Muscle of back (tissue), 3 donors: ENCODE measurements at regions not wholly inside any gene's neighbourhood (a gene's known extent, or its start where the extent isn't known, plus 50 kb on each side); places are given as distances from the start of the nearest gene placed in this dataset.
"Not testable (repeated sequence)": the region's sequence is repeated elsewhere in the genome, so short reads cannot be mapped to it uniquely, and the experiment has no call there.

ENCODE experiments used
- DNase-seq, 3 donors: peaks; one replicate each; pipeline versions ENCODE4 v3.0.0 to v3.0.0-alpha.2; 2013

- DNase-seq: no peak
Measured at GRCh38 chr4:159937595-159937994, 834.7 kb downstream of the RAPGEF2 start.

- not testable (repeated sequence) for DNase-seq
Measured at GRCh38 chr4:159939681-159940080, 836.8 kb downstream of the RAPGEF2 start.

GRCh38 chr4:159941076-159941475 lies 838.2 kb downstream of the RAPGEF2 start:
- no peak for DNase-seq

GRCh38 chr4:159944477-159944876 lies 841.6 kb downstream of the RAPGEF2 start:
- DNase-seq: no peak

- peak; percentile 52 to 70 (median 58) for DNase-seq
Measured at GRCh38 chr4:159946983-159947615, 844.2 kb downstream of the RAPGEF2 start.

- no peak for DNase-seq
Measured at GRCh38 chr4:159950707-159951106, 847.8 kb downstream of the RAPGEF2 start.

- DNase-seq: peak; percentile 3 to 22 (median 14)
Measured at GRCh38 chr4:159966746-159967145, 863.9 kb downstream of the RAPGEF2 start.

GRCh38 chr4:159976871-159977482 lies 874.1 kb downstream of the RAPGEF2 start:
- DNase-seq: not testable (repeated sequence)

GRCh38 chr4:159977907-159978617 lies 875.2 kb downstream of the RAPGEF2 start:
- DNase-seq: no peak

- no peak for DNase-seq
Measured at GRCh38 chr4:159979351-159979750, 876.5 kb downstream of the RAPGEF2 start.

GRCh38 chr4:159979953-159980352 lies 877.1 kb downstream of the RAPGEF2 start:
- no peak for DNase-seq

GRCh38 chr4:159980826-159981468 lies 878.1 kb downstream of the RAPGEF2 start:
- DNase-seq: no peak

GRCh38 chr4:159981469-159981856 lies 878.6 kb downstream of the RAPGEF2 start:
- DNase-seq: no peak

GRCh38 chr4:159983082-159983481 lies 880.2 kb downstream of the RAPGEF2 start:
- no peak for DNase-seq

GRCh38 chr4:160009656-160010493 lies 907.0 kb downstream of the RAPGEF2 start:
- DNase-seq: no peak

GRCh38 chr4:160019936-160020335 lies 917.1 kb downstream of the RAPGEF2 start:
- DNase-seq: no peak

GRCh38 chr4:160020804-160021203 lies 917.9 kb downstream of the RAPGEF2 start:
- no peak for DNase-seq

- no peak for DNase-seq
Measured at GRCh38 chr4:160021870-160022269, 919.0 kb downstream of the RAPGEF2 start.

GRCh38 chr4:160026721-160027120 lies 923.8 kb downstream of the RAPGEF2 start:
- peak in 1 of 3 donors; percentile 7 for DNase-seq

GRCh38 chr4:160034501-160034900 lies 931.6 kb downstream of the RAPGEF2 start:
- no peak for DNase-seq

GRCh38 chr4:160038615-160039014 lies 935.7 kb downstream of the RAPGEF2 start:
- peak in 1 of 3 donors; percentile 13 for DNase-seq

GRCh38 chr4:160044693-160045092 lies 941.8 kb downstream of the RAPGEF2 start:
- DNase-seq: no peak
